ENCODE measurements at regions not wholly inside any gene's neighbourhood (a gene's known extent, or its start where the extent isn't known, plus 50 kb on each side); places are given as distances from the start of the nearest gene placed in this dataset.

GRCh38 chr2:154934213-154934612 lies 235.7 kb downstream of the KCNJ3 start (continued):
- no peak for TF ChIP-seq REST (IDR thresholded peaks at IDR 0.05; ENCODE audit: unreplicated experiment)
- TF ChIP-seq POLR2AphosphoS5 (IDR thresholded peaks at IDR 0.05; ENCODE audit: low read depth) = no peak
- TF ChIP-seq ZNF114 (CRISPR knock-in tag; IDR thresholded peaks at IDR 0.05) = no peak

GRCh38 chr2:154924531-154924930 lies 226.0 kb downstream of the KCNJ3 start:
- no peak overlapping the region for H3K4me2 ChIP-seq
- no peaks in the 10 kb centered on the region for H3K79me2 ChIP-seq (replicated peaks; ENCODE audit: insufficient read depth)
- DNase-seq (ENCODE audit: low spot score) (no peak), ATAC-seq (no peak; the same call in 2 of the 3 replicates)
- no peaks in the 10 kb centered on the region for H3K4me1 Mint-ChIP-seq
- H3K4me3 Mint-ChIP-seq = no peak overlapping the region
- H3K4me1 ChIP-seq (ENCODE audit: insufficient read depth) = no peaks in the 10 kb centered on the region
- no peaks in the 10 kb centered on the region for H3K27me3 ChIP-seq (ENCODE audit: insufficient read depth)
- no peak overlapping the region for H3K27ac ChIP-seq (ENCODE audit: low read depth)
- H3K36me3 ChIP-seq (ENCODE audit: insufficient read depth) = no peaks in the 10 kb centered on the region
- no peak overlapping the region for H3K4me3 ChIP-seq
- H3K27ac Mint-ChIP-seq = no peak overlapping the region
- no peaks in the 10 kb centered on the region for H4K20me1 ChIP-seq (replicated peaks; ENCODE audit: insufficient read depth)
- H3K36me3 Mint-ChIP-seq (ENCODE audit: low read depth) = no peaks in the 10 kb centered on the region
- H3F3A ChIP-seq (replicated peaks; ENCODE audit: low read depth) = no peaks in the 10 kb centered on the region
- H3K27me3 Mint-ChIP-seq (ENCODE audit: insufficient read depth, low read depth, poor library complexity) = no peaks in the 10 kb centered on the region
- H3K9me2 ChIP-seq (ENCODE audit: insufficient read depth) = no peaks in the 10 kb centered on the region
- no peaks in the 10 kb centered on the region for H3K9me3 Mint-ChIP-seq
- H2AFZ ChIP-seq = no peak overlapping the region
- no peak for TF ChIP-seq JUNB (IDR thresholded peaks at IDR 0.05; ENCODE audit: unreplicated experiment)
- no peak for TF ChIP-seq STAT1 (IDR thresholded peaks at IDR 0.05; ENCODE audit: unreplicated experiment)
- no peak for TF ChIP-seq ZNF114 (CRISPR knock-in tag; IDR thresholded peaks at IDR 0.05)
- TF ChIP-seq EZH2phosphoT487 (IDR thresholded peaks at IDR 0.05; ENCODE audit: unreplicated experiment) = no peak
- TF ChIP-seq NANOG (IDR thresholded peaks at IDR 0.05; ENCODE audit: borderline replicate concordance) = no peak
- no peak for TF ChIP-seq ZNF331 (CRISPR knock-in tag; IDR thresholded peaks at IDR 0.05; ENCODE audit: low read depth)
- TF ChIP-seq REST (IDR thresholded peaks at IDR 0.05; ENCODE audit: unreplicated experiment) = no peak
- no peak for TF ChIP-seq CREB1 (CRISPR knock-in tag; IDR thresholded peaks at IDR 0.05; ENCODE audit: low read depth)
- TF ChIP-seq CTCF (conservative IDR thresholded peaks at IDR 0.05; ENCODE audit: low read depth in 2 of 2) = no peak
- no peak for TF ChIP-seq EZH2 (IDR thresholded peaks at IDR 0.05; ENCODE audit: low read depth, unreplicated experiment)
- TF ChIP-seq ETS1 (IDR thresholded peaks at IDR 0.05) = no peak
- no peak for TF ChIP-seq POLR2AphosphoS5 (IDR thresholded peaks at IDR 0.05; ENCODE audit: low read depth)

Measured in GM23338 (cell line).